ENCODE measurements at regions not wholly inside any gene's neighbourhood (a gene's known extent, or its start where the extent isn't known, plus 50 kb on each side); places are given as distances from the start of the nearest gene placed in this dataset.

- H3K27ac ChIP-seq (ENCODE audit: low read depth in 1 of 2, low read length in 2 of 2) = no peak overlapping the region
- TF ChIP-seq SP1 (IDR thresholded peaks at IDR 0.05) (no peak), EGR1 (IDR thresholded peaks at IDR 0.05; ENCODE audit: low read depth in 2 of 2) (no peak), RAD21 (IDR thresholded peaks at IDR 0.05) (no peak), HNF4A (conservative IDR thresholded peaks at IDR 0.05) (no peak), RXRA (IDR thresholded peaks at IDR 0.05) (no peak), FOXA1 (IDR thresholded peaks at IDR 0.05) (no peak)
- no peak for DNase-seq (ENCODE audit: low spot score)
- no peaks in the 10 kb centered on the region for H3K27me3 ChIP-seq (ENCODE audit: control insufficient read depth in 4 of 4, insufficient read depth in 4 of 4, low read length in 3 of 4)
- H3K4me3 ChIP-seq (ENCODE audit: low read depth in 1 of 3, low read length in 3 of 3) = no peak overlapping the region
- H3K4me1 ChIP-seq (ENCODE audit: control insufficient read depth in 4 of 4, insufficient read depth in 4 of 4, low read length in 3 of 4) = no peaks in the 10 kb centered on the region
- H3K9ac ChIP-seq (ENCODE audit: low read depth in 1 of 2, low read length in 2 of 2) = no peak overlapping the region
- WGBS = 50% methylated on average over 5 of the region's 5 CpGs
- H3K36me3 ChIP-seq (ENCODE audit: control insufficient read depth in 4 of 4, insufficient read depth in 3 of 4, low read depth in 1 of 4, low read length in 3 of 4) = no peaks in the 10 kb centered on the region
- no peaks in the 10 kb centered on the region for H3K9me3 ChIP-seq (ENCODE audit: control insufficient read depth in 4 of 4, low read length in 3 of 4)
Observed at GRCh38 chr12:65594409-65594808, 229.9 kb upstream of the HMGA2 start.

GRCh38 chr12:65595016-65595560 lies 229.2 kb upstream of the HMGA2 start:
- Histone ChIP-seq H3K9ac (ENCODE audit: low read depth in 1 of 2, low read length in 2 of 2) (no peak overlapping the region), H3K4me3 (ENCODE audit: low read depth in 1 of 3, low read length in 3 of 3) (no peak overlapping the region), H3K36me3 (ENCODE audit: control insufficient read depth in 4 of 4, insufficient read depth in 3 of 4, low read depth in 1 of 4, low read length in 3 of 4) (no peaks in the 10 kb centered on the region), H3K9me3 (ENCODE audit: control insufficient read depth in 4 of 4, low read length in 3 of 4) (no peaks in the 10 kb centered on the region), H3K27me3 (ENCODE audit: control insufficient read depth in 4 of 4, insufficient read depth in 4 of 4, low read length in 3 of 4) (no peaks in the 10 kb centered on the region), H3K27ac (ENCODE audit: low read depth in 1 of 2, low read length in 2 of 2) (no peak overlapping the region), H3K4me1 (ENCODE audit: control insufficient read depth in 4 of 4, insufficient read depth in 4 of 4, low read length in 3 of 4) (no peaks in the 10 kb centered on the region)
- DNase-seq (ENCODE audit: low spot score) = no peak
- 81% methylated on average over 8 of the region's 8 CpGs for WGBS
- TF ChIP-seq HNF4A (conservative IDR thresholded peaks at IDR 0.05) (no peak), NR2F2 (IDR thresholded peaks at IDR 0.05) (no peak), MAX (IDR thresholded peaks at IDR 0.05) (no peak), FOXA2 (IDR thresholded peaks at IDR 0.05) (no peak), SP1 (IDR thresholded peaks at IDR 0.05) (no peak), TAF1 (conservative IDR thresholded peaks at IDR 0.05) (no peak), EGR1 (IDR thresholded peaks at IDR 0.05; ENCODE audit: low read depth in 2 of 2) (no peak), REST (IDR thresholded peaks at IDR 0.05) (no peak), JUND (IDR thresholded peaks at IDR 0.05) (no peak), RXRA (IDR thresholded peaks at IDR 0.05) (no peak), RAD21 (IDR thresholded peaks at IDR 0.05) (no peak), CTCF (IDR thresholded peaks at IDR 0.05; ENCODE audit: low read depth, low read length, missing input control) (no peak), YY1 (IDR thresholded peaks at IDR 0.05) (no peak), HNF4G (IDR thresholded peaks at IDR 0.05) (no peak), GABPA (IDR thresholded peaks at IDR 0.05 in 1 of 2, conservative IDR thresholded peaks at IDR 0.05 in 1 of 2) (no peak), FOXA1 (IDR thresholded peaks at IDR 0.05) (no peak), ATF3 (IDR thresholded peaks at IDR 0.05) (no peak), ZBTB33 (IDR thresholded peaks at IDR 0.05) (no peak)

Measured in liver (tissue), 8 donors.